A549 (cell line): ENCODE measurements at regions not wholly inside any gene's neighbourhood (a gene's known extent, or its start where the extent isn't known, plus 50 kb on each side); places are given as distances from the start of the nearest gene placed in this dataset.

ENCODE experiments used
- JUNB ChIP-seq: fragments of >200 bp; sonication (Bioruptor Twin); formaldehyde crosslinking; IDR thresholded peaks from 2 replicates; pipeline ENCODE4 v1.6.1; 2016
- SMC3 ChIP-seq: fragments of >200 bp; sonication (Bioruptor Twin); formaldehyde crosslinking; IDR thresholded peaks from 3 replicates; pipeline ENCODE4 v1.6.1; 2018; ENCODE audit warnings: inconsistent platforms
- TP53 ChIP-seq: fragments of 250-450 bp; sonication (Bioruptor Pico); IDR thresholded peaks from 2 replicates; pipeline ENCODE4 v1.5.0; 2021; ENCODE audit warnings: mild to moderate bottlenecking, moderate library complexity
- TF ChIP-seq, protein P1 (sequence below): fragments of 200-600 bp; sonication (generic); IDR thresholded peaks from 2 replicates; pipeline ENCODE4 v1.6.1; 2016; ENCODE audit warnings: antibody characterized with exemption, mild to moderate bottlenecking, moderate library complexity
- TF ChIP-seq, protein P2 (sequence below): fragments of >200 bp; sonication (Bioruptor Twin); formaldehyde crosslinking; IDR thresholded peaks from 3 replicates; pipeline ENCODE4 v1.5.1; 2016

DNA sequence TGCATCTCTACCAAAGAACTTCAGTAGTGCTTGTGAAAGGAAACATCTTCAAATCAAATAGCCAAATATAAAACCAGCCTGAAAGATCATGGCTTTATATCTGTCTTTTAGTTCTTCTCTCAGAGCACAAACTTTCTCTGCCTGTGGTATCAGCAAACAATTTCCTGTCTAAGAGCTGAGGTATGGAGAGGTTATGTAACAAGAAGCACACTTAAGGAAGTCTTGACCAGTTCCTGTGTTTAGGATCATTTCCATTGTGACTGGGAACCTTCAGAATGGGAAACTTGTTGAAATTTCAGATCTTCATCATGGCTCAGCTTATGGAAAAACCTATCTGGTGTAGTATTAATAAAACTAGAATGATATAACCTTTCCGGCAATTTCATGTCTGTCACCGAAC lies 148.8 kb downstream of the MBL2 start:
- TF ChIP-seq, protein P1, sequence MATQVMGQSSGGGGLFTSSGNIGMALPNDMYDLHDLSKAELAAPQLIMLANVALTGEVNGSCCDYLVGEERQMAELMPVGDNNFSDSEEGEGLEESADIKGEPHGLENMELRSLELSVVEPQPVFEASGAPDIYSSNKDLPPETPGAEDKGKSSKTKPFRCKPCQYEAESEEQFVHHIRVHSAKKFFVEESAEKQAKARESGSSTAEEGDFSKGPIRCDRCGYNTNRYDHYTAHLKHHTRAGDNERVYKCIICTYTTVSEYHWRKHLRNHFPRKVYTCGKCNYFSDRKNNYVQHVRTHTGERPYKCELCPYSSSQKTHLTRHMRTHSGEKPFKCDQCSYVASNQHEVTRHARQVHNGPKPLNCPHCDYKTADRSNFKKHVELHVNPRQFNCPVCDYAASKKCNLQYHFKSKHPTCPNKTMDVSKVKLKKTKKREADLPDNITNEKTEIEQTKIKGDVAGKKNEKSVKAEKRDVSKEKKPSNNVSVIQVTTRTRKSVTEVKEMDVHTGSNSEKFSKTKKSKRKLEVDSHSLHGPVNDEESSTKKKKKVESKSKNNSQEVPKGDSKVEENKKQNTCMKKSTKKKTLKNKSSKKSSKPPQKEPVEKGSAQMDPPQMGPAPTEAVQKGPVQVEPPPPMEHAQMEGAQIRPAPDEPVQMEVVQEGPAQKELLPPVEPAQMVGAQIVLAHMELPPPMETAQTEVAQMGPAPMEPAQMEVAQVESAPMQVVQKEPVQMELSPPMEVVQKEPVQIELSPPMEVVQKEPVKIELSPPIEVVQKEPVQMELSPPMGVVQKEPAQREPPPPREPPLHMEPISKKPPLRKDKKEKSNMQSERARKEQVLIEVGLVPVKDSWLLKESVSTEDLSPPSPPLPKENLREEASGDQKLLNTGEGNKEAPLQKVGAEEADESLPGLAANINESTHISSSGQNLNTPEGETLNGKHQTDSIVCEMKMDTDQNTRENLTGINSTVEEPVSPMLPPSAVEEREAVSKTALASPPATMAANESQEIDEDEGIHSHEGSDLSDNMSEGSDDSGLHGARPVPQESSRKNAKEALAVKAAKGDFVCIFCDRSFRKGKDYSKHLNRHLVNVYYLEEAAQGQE = no peak
- no peak for TF ChIP-seq TP53 (CRISPR knock-in tag)
- TF ChIP-seq, protein P2, sequence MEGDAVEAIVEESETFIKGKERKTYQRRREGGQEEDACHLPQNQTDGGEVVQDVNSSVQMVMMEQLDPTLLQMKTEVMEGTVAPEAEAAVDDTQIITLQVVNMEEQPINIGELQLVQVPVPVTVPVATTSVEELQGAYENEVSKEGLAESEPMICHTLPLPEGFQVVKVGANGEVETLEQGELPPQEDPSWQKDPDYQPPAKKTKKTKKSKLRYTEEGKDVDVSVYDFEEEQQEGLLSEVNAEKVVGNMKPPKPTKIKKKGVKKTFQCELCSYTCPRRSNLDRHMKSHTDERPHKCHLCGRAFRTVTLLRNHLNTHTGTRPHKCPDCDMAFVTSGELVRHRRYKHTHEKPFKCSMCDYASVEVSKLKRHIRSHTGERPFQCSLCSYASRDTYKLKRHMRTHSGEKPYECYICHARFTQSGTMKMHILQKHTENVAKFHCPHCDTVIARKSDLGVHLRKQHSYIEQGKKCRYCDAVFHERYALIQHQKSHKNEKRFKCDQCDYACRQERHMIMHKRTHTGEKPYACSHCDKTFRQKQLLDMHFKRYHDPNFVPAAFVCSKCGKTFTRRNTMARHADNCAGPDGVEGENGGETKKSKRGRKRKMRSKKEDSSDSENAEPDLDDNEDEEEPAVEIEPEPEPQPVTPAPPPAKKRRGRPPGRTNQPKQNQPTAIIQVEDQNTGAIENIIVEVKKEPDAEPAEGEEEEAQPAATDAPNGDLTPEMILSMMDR = no peak
- no peak for TF ChIP-seq SMC3
- TF ChIP-seq JUNB = no peak
